GM19467 (cell line): ENCODE measurements at regions not wholly inside any gene's neighbourhood (a gene's known extent, or its start where the extent isn't known, plus 50 kb on each side); places are given as distances from the start of the nearest gene placed in this dataset.
"Not testable (repeated sequence)": the region's sequence is repeated elsewhere in the genome, so short reads cannot be mapped to it uniquely, and the experiment has no call there.

Source experiments
- ATAC-seq: cut with Tn5 transposase; IDR thresholded peaks from one replicate; pipeline ENCODE4 v1.9.1; 2021; ENCODE audit warnings: mild to moderate bottlenecking, moderate library complexity; ENCODE audit not compliant: unreplicated experiment

DNA sequence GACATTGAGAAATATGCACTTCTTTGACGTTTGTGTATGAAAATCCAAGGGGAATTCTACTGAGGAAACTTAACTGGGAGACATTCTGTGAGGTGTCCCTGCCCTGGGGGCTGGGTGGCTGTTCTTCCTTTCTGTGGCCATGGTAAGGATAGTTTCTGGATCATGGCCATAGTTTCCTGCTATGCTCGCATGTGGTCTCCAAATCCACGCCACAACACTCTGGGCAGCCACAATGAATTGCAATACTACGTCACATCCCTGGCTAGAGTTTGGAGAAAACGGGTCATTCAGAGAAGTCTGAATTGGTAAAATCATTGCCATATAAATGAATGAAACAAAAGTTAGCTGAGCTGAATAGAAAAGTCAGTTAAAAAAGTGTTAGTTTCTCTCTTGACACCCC, 230.6 kb downstream of the UTRN start:
- no peak for ATAC-seq

DNA sequence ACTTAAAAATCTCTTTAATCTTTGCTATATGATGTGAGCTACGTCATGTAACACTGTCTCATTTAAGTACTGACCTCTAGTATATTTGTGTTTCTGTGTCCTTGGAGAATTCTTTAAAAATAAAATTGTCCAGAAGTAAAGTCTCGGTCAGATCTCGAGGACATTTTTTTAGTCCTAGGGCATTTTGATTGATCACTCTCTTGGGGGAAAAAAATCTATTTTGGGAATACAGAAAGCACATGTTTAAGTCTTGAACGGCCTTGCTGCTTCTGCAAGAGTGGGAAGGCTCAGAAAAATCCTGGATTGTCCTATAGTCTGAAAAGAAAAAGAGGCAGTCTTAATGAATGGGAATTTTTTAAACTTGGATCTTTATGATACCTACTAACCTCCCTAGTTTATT, 234.3 kb downstream of the UTRN start:
- ATAC-seq = no peak

GRCh38 chr6:144528743-144529425, 243.7 kb downstream of the UTRN start:
- no peak for ATAC-seq

DNA sequence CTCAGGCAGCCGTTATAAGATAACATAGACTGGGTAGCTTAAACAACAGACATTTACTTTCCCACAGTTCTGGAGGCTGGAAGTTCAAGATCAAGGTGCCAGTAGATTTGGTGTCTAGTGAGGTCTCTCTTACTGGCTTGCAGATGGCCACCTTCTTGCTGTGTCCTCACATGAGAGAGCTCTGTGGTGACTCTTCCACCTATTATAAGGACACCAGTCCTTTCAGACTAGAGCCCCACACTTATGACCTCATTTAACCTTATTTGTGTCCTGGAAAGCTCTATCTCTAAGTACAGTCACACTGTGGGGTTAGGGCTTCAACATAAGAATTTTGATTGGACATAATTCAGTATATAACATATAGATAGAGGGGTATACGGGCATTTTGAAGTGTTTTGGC, 245.0 kb downstream of the UTRN start:
- no peak for ATAC-seq

DNA sequence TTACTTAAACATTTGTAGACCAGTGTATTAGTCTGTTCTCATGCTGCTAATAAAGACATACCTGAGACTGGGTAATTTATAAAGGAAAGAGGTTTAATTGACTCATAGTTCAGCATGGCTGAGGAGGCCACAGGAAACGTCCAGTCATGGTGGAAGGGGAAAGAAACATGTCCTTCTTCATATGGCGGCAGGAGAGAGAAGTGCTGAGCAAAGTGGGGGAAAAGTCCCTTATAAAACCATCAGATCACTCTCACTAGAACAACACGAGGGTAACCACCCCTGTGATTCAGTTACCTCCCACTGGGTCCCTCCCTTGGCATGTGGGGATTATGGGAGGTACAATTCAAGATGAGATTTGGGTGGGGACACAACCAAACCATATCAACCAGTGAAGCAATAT, 247.1 kb downstream of the UTRN start:
- ATAC-seq = not testable (repeated sequence)

- no peak for ATAC-seq
Observed at GRCh38 chr6:144534180-144534579, 249.0 kb downstream of the UTRN start.

DNA sequence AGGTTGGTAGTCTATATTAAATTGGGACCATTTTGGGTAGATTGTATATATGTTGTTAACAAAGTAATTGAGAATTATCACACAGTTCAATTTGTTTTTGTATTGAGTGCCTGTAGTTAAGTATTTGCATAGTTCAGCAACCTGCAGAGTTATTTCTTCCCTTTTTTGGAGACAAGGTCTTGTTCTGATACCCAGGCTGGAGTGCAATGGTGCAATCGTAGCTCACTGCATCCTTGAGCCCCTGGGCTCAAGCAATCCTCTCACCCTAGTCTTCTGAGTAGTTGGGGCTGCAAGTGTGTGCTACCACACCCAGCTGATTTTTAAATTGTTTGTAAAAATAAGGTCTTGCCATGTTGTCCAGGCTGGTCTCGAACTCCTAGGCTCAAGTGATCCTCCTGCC, 250.5 kb downstream of the UTRN start:
- ATAC-seq = no peak

DNA sequence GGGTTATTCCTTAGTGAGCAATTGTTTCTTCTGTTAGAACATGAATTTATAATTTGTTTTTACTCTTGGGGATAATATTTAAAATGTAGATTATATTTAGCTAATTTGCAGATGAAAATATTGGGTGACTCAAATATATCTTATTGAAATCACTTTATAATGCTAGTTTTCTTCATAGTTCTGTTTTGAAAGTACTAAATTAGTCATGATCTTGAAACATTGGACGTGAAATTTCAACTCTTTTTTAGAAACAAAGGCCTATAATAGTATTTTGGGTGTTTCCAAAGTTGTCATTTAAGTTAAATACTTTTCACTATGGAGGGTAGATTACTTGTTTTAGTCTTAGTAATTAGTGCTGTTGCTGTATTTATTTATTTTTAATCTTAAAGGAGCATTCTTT, 250.9 kb downstream of the UTRN start:
- ATAC-seq = no peak

DNA sequence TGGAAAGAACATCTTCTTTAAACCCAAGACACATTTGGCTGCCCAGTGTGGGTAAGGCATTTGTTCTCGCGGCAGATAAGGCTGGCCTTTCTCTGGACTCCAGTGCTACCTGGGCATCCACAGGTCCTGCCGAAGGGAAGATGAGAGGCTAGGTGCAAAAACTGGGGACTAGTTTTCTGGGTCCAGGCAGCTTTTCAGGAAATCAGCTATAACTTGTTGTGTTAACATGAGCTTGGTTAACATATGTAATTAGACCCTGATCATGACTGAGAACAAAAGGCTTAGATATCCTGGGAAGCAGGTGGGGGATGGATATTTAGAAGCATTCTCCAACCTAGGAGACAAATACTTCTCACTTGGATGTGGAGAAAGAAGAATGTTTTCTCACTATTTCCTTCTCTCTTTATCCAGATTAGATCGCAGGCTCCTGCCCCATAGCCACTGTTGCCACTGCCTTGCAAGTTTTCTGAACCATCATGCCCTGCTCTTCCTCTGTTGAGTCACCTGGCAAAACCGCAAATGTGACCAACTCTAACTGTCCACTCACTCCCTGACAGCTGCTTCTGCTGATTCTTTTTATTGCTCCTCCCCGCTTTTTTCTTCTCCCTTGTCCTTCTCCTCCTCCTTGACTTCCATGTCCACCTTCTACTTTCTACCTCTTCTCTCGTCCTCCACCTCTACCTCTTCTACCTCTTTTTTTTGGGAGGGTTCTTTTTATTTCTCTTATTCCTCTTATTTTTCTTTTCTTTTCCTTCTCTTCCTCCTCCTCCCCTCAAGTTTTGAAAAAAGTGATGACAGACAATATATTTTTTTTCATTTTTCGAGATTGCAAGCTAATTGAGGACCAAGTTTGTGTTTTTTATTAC, 258.1 kb downstream of the UTRN start:
- no peak for ATAC-seq

DNA sequence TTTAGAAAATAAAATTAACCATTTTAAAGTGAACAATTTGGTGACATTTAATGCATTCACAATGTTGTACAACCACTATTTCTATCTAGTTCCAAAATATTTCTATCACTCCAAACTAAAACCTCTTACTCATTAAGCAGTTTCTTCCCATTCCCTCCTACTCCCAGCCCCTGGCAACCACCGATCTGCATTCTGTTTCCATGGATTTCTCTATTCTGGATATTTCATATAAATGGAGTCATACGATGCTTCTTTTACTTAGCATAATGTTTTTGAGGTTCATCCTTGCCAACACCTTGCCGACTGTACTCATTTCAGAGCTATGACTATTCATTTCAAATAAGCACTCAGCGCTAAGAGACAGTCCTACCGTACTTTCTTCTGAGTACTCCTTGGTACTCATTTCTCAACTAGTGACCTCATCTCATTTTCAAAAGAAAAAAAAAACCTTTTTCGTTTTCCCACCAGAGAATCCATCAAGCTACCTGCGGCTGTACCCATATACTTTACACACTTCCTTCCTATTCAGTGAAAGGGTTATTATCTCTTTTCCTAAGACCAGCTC, 259.2 kb downstream of the UTRN start:
- no peak for ATAC-seq

DNA sequence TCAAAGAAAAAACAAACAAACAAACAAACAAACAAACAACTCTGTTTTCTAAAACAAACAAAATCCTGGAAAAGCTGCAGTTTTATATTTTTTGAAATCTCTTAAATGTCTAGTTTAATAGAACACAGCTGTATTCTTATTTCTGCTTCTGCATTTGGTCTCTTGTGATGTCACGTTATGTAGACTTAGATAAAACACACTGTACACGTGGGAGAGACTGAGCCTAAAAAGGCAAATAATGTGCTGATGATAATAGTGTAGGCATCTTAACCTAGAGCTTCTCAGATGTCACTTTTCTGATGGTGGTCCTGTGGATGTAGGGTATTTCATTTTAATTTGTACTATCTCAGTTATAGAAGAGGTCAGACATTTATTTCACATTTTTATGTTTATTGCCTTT, 261.7 kb downstream of the UTRN start:
- no peak for ATAC-seq

DNA sequence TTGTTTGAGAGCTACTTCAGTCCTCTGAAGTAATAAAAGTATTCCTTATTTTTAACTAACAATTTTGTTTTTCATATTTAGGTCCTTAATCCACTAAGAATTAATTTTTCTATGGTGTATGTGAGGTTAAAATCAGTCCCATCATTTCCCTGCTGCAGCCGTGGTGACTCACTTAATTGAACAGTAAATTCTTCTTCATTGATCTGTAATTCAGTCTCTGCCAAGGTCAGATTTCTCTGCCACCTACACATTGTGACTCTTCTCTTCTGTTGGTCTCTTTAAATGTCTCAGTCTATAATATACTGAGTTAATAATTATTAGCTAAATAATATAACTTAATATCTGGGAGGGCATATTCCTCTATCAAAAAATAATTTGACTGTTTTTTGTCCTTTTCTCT, 262.3 kb downstream of the UTRN start:
- ATAC-seq = no peak

- no peak for ATAC-seq
Observed at GRCh38 chr6:144548536-144548935, 263.4 kb downstream of the UTRN start.

- no peak for ATAC-seq
Observed at GRCh38 chr6:144549837-144550747, 265.0 kb downstream of the UTRN start.

DNA sequence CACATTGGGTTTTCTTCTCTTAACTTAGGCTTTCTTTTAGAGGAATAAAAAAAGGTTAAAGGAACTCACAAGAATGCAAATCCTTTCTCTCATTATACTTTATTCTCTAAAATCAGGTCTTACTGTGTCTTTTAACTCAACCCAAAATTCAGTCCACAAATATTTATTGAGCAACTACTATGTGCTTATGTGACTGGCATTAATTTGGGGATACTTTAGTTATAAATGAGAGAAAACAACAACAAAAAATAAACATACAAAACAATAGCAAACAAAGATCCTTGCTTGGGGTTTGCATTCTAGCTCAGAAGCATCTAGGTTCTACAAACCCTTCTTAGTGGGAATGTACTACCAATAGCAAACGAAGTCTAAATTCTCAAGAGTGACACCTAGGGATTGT, 266.2 kb downstream of the UTRN start:
- no peak for ATAC-seq

DNA sequence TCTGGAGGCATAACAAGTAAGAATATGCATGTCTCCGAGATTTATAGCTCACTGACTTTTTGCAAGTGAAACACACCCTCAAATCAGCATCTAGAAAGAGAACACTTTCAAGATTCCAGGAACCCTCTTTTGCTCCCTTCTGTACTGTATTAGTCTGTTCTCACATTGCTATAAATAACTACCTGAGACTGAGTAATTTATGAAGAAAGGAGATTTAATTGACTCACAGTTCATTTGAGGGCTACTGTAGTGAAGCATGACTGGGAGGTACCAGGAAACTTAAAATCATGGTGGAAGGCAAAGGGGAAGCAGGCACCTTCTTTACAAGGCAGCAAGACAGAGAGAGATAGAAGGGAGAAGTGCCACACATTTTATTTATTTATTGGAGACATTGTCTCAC, 269.9 kb downstream of the UTRN start:
- ATAC-seq = no peak

DNA sequence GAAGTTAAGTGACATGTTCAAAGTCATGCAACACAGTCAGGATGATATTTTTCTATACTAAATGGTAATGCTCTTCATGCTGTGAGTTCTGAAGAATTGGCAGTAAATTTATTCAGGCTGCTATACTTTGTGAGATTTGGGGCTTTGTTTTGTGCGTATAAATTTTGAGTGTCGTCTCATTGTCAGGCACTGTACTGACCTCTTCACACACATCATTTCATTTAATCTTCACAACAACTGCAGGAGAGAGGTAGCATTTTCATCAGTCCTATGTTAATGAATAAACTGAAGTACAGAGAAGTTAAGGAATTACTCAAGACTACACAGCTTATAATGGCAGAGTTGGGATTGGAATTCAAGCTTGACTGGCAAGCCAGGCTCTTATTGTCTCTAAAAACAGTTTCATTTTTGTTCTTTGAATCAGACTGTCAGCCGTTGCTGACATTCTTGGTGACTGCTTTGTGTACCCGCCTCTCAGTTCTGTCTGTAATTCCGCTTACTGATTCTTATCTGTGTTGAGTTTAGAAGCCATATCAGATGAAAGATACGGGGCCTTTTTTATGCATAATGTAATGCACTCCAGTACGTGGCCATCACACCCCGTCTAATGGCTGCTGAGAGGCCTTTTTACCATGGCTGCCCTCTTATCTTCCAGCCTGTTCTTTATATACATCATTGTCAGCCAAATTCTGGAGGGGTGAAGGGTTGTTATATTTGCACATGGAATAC, 274.9 kb downstream of the UTRN start:
- ATAC-seq = no peak

GRCh38 chr6:144561455-144562043, 276.4 kb downstream of the UTRN start:
- ATAC-seq = no peak

GRCh38 chr6:144564202-144564601, 279.1 kb downstream of the UTRN start:
- ATAC-seq = no peak
